ENCODE measurements at regions not wholly inside any gene's neighbourhood (a gene's known extent, or its start where the extent isn't known, plus 50 kb on each side); places are given as distances from the start of the nearest gene placed in this dataset.

DNA sequence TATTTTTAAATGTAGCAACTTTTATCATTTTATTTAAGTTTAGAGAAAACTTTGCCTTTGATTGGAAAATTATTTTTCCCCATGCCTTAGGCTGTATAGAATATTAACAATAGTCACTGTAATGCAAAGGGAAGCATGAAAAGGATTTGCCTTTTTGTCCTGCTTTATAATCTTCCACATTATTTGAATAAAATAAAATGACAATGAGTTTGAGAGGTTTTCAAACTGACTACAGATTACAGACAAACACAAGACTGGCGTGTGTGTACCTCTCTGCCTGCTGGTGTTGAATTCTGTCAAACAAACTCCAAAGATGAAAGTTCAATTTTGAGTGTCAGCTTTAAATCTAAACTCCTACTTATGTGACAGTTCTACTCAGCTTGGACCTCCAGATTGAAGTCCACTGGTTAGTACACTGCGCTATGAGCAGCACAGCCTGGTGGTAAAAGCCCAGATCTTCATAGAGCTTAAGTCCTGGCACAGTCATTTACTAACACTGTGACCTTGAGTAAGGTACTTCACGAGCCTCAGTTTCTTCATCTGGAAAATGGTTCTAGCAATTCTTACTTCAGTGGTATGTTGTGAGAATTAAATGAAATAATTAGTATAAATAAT is 98.3 kb upstream of the CPNE8 start:
- Histone ChIP-seq H3K4me2 (ENCODE audit: low read length) (no peak overlapping the region), H3K9ac (ENCODE audit: low read length) (no peak overlapping the region), H2AFZ (ENCODE audit: low read depth, low read length, poor library complexity, severe bottlenecking) (no peak overlapping the region), H3K27me3 (ENCODE audit: insufficient read depth, low read length) (no peaks in the 10 kb centered on the region), H3K79me2 (ENCODE audit: insufficient read depth, low read length) (no peaks in the 10 kb centered on the region), H3K27ac (ENCODE audit: low read depth, low read length) (no peak overlapping the region), H3K9me3 (ENCODE audit: control insufficient read depth in 1 of 2, insufficient read depth in 1 of 2, low read depth in 1 of 2, low read length in 2 of 2) (no peaks in the 10 kb centered on the region), H3K4me1 (ENCODE audit: control insufficient read depth in 1 of 2, insufficient read depth in 2 of 2, low read length in 2 of 2) (no peaks in the 10 kb centered on the region), H3K36me3 (ENCODE audit: control insufficient read depth in 1 of 2, insufficient read depth in 2 of 2, low read length in 2 of 2) (no peaks in the 10 kb centered on the region), H3K9me2 (ENCODE audit: insufficient read depth) (0 out of 2 replicates have a peak, but pooled peaks cover 2% of the 10 kb centered on the region), H4K20me1 (ENCODE audit: insufficient read depth) (no peaks in the 10 kb centered on the region), H3K4me3 (replicated peaks in 1 of 2; ENCODE audit: low read depth in 1 of 2, low read length in 2 of 2) (no peak overlapping the region)
- CTCF ChIA-PET: interaction anchor here (1.7 kb wide), 1 partner anchor 83 kb away, joined by 7 read pairs; no protein-coding TSS in a partner anchor
- intact Hi-C loops (cut with micrococcal nuclease): no loop called here
- RAD21 ChIA-PET (ENCODE audit: low non-redundant PET in 1 of 2, low total read pairs in 2 of 2, uncharacterized antibody in 2 of 2, unreplicated experiment in 2 of 2): no interaction called here
- ATAC-seq (no peak), DNase-seq (ENCODE audit: low read depth, low spot score) (no peak)
- POLR2A ChIA-PET: no interaction called here
- TF ChIP-seq, protein P1, sequence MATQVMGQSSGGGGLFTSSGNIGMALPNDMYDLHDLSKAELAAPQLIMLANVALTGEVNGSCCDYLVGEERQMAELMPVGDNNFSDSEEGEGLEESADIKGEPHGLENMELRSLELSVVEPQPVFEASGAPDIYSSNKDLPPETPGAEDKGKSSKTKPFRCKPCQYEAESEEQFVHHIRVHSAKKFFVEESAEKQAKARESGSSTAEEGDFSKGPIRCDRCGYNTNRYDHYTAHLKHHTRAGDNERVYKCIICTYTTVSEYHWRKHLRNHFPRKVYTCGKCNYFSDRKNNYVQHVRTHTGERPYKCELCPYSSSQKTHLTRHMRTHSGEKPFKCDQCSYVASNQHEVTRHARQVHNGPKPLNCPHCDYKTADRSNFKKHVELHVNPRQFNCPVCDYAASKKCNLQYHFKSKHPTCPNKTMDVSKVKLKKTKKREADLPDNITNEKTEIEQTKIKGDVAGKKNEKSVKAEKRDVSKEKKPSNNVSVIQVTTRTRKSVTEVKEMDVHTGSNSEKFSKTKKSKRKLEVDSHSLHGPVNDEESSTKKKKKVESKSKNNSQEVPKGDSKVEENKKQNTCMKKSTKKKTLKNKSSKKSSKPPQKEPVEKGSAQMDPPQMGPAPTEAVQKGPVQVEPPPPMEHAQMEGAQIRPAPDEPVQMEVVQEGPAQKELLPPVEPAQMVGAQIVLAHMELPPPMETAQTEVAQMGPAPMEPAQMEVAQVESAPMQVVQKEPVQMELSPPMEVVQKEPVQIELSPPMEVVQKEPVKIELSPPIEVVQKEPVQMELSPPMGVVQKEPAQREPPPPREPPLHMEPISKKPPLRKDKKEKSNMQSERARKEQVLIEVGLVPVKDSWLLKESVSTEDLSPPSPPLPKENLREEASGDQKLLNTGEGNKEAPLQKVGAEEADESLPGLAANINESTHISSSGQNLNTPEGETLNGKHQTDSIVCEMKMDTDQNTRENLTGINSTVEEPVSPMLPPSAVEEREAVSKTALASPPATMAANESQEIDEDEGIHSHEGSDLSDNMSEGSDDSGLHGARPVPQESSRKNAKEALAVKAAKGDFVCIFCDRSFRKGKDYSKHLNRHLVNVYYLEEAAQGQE (IDR thresholded peaks at IDR 0.05; ENCODE audit: low read depth): no peak
- TF ChIP-seq ZFX (IDR thresholded peaks at IDR 0.05): no peak
- no peak for TF ChIP-seq YY1 (IDR thresholded peaks at IDR 0.05; ENCODE audit: extremely low read depth, insufficient replicate concordance, low read depth, low read length)
- TF ChIP-seq JUND (IDR thresholded peaks at IDR 0.05): no peak
- no peak for TF ChIP-seq RAD21 (IDR thresholded peaks at IDR 0.05; ENCODE audit: low read depth)
- TF ChIP-seq EZH2 (IDR thresholded peaks at IDR 0.05): no peak
- no peak for TF ChIP-seq EGR1 (IDR thresholded peaks at IDR 0.05; ENCODE audit: low read depth)
- TF ChIP-seq SIN3A (IDR thresholded peaks at IDR 0.05; ENCODE audit: low read depth): no peak
- no peak for TF ChIP-seq EZH2phosphoT487 (IDR thresholded peaks at IDR 0.05; ENCODE audit: borderline replicate concordance)
- no peak for TF ChIP-seq ELF1 (IDR thresholded peaks at IDR 0.05; ENCODE audit: borderline replicate concordance, low read depth)
- no peak for TF ChIP-seq POLR2AphosphoS5 (IDR thresholded peaks at IDR 0.05; ENCODE audit: low read depth, low read length)
- TF ChIP-seq TCF7L2 (IDR thresholded peaks at IDR 0.05; ENCODE audit: borderline replicate concordance, extremely low read depth, insufficient read depth, insufficient read length): no peak
- TF ChIP-seq CEBPB (IDR thresholded peaks at IDR 0.05; ENCODE audit: low read depth): no peak
- no peak for TF ChIP-seq CBX3 (IDR thresholded peaks at IDR 0.05; ENCODE audit: low read depth)
- no peak for TF ChIP-seq FOSL1 (IDR thresholded peaks at IDR 0.05; ENCODE audit: low read depth)
- TF ChIP-seq, protein P2, sequence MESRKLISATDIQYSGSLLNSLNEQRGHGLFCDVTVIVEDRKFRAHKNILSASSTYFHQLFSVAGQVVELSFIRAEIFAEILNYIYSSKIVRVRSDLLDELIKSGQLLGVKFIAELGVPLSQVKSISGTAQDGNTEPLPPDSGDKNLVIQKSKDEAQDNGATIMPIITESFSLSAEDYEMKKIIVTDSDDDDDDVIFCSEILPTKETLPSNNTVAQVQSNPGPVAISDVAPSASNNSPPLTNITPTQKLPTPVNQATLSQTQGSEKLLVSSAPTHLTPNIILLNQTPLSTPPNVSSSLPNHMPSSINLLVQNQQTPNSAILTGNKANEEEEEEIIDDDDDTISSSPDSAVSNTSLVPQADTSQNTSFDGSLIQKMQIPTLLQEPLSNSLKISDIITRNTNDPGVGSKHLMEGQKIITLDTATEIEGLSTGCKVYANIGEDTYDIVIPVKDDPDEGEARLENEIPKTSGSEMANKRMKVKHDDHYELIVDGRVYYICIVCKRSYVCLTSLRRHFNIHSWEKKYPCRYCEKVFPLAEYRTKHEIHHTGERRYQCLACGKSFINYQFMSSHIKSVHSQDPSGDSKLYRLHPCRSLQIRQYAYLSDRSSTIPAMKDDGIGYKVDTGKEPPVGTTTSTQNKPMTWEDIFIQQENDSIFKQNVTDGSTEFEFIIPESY (IDR thresholded peaks at IDR 0.05; ENCODE audit: extremely low read depth, insufficient replicate concordance, low read length): no peak
- TF ChIP-seq, protein P3, sequence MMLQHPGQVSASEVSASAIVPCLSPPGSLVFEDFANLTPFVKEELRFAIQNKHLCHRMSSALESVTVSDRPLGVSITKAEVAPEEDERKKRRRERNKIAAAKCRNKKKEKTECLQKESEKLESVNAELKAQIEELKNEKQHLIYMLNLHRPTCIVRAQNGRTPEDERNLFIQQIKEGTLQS (IDR thresholded peaks at IDR 0.05): no peak
- no peak for TF ChIP-seq ZNF274 (IDR thresholded peaks at IDR 0.05; ENCODE audit: low read depth, low read length)
- TF ChIP-seq, protein P4, sequence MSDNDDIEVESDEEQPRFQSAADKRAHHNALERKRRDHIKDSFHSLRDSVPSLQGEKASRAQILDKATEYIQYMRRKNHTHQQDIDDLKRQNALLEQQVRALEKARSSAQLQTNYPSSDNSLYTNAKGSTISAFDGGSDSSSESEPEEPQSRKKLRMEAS (IDR thresholded peaks at IDR 0.05): no peak
- TF ChIP-seq SRF (IDR thresholded peaks at IDR 0.05; ENCODE audit: low read depth): no peak
- BruUV-seq (replicated peaks): no TSS peak
